Lung (tissue), 11 donors: ENCODE measurements at regions not wholly inside any gene's neighbourhood (a gene's known extent, or its start where the extent isn't known, plus 50 kb on each side); places are given as distances from the start of the nearest gene placed in this dataset.

Experiments
- ATAC-seq: fragments of 200-7000 bp; cut with Tn5 transposase; one replicate; pipeline ENCODE4 v1.9.1; 2020; ENCODE audit warnings: moderate number of reproducible peaks; ENCODE audit not compliant: insufficient read depth, low FRiP score
- DNase-seq, 3 donors: peaks; one replicate each; pipeline ENCODE4 v3.0.0-alpha.2; 2013 to 2017
- H3K27ac ChIP-seq, 2 donors: one replicate each; pipeline ENCODE4 v1.5.1; 2013; ENCODE audit warnings: mild to moderate bottlenecking in 2 of 2, moderate library complexity in 2 of 2, control low read depth in 1 of 2, inconsistent platforms in 1 of 2, low read depth in 1 of 2, low read length in 1 of 2
- H3K27me3 ChIP-seq, 3 donors: one replicate each; pipeline ENCODE4 v1.5.1; 2013; ENCODE audit warnings: low read length in 2 of 3; ENCODE audit not compliant: control insufficient read depth in 3 of 3, insufficient read depth in 3 of 3
- H3K36me3 ChIP-seq, 4 donors: one replicate each; pipeline ENCODE4 v1.5.1; 2013; ENCODE audit warnings: low read length in 4 of 4, mild to moderate bottlenecking in 1 of 4, moderate library complexity in 1 of 4; ENCODE audit not compliant: control insufficient read depth in 4 of 4, insufficient read depth in 4 of 4
- H3K4me1 ChIP-seq, 5 donors: one replicate each; pipeline ENCODE4 v1.5.1; 2013; ENCODE audit warnings: low read length in 5 of 5, mild to moderate bottlenecking in 2 of 5, moderate library complexity in 1 of 5; ENCODE audit not compliant: control insufficient read depth in 5 of 5, insufficient read depth in 5 of 5
- H3K4me3 ChIP-seq: one replicate; pipeline ENCODE4 v1.5.1; 2013; ENCODE audit warnings: mild to moderate bottlenecking, control low read depth, moderate library complexity
- H3K9ac ChIP-seq, 2 donors: one replicate each; pipeline ENCODE4 v1.5.1; 2013; ENCODE audit warnings: low read length in 2 of 2, control low read depth in 1 of 2; ENCODE audit not compliant: insufficient read depth in 1 of 2
- H3K9me3 ChIP-seq, 4 donors: one replicate each; pipeline ENCODE4 v1.5.1; 2013; ENCODE audit warnings: low read length in 3 of 4, mild to moderate bottlenecking in 1 of 4, moderate library complexity in 1 of 4; ENCODE audit not compliant: control insufficient read depth in 4 of 4, insufficient read depth in 3 of 4
- CTCF ChIP-seq: IDR thresholded peaks from 2 replicates; pipeline ENCODE4 v1.5.1; 2012; ENCODE audit warnings: mild to moderate bottlenecking; ENCODE audit errors: control extremely low read depth, extremely low read depth
- WGBS, 2 donors: extraction: QIAGEN DNeasy Blood & Tissue Kit; methylation state at CpG; one replicate each; pipeline ENCODE4 v1.1.7; 2013; 5-methylcytosine and 5-hydroxymethylcytosine counted together
- donor health status: control.
- donor health status: control.
- donor health status: Bipolar disorder and iron deficiency.
- donor health status: healthy.
- donor health status: DM: yes; HTN: yes; CAD: no.

DNA sequence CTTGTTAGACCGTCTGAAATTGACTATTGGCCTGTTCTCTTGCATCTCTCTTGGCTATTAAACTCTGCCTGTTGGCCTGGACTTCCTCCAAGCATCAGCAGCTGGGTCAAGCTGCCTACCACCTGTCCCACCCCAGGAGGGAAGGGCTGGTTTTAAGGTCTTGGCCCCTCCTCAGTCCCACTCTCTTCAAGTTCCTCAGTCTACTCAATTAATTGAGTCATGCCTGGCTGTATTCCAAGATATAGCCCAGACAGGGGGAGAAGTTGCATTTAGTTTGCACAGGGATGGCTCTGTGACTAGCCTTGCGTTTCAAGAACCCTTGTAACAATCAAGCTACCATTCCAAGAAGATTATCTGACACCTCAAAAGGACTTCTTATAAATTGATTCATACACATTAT, 113.8 kb upstream of the GLI3 start:
- Histone ChIP-seq H3K4me1 (peaks cover 0 to 13% (median 4%) of the 10 kb centered on the region in 5 donors), H3K4me3 (no peak overlapping the region), H3K9me3 (no peaks in the 10 kb centered on the region), H3K27ac (no peak overlapping the region), H3K9ac (no peak overlapping the region), H3K27me3 (no peaks in the 10 kb centered on the region), H3K36me3 (no peaks in the 10 kb centered on the region)
- ATAC-seq, result no peak
- WGBS, 2 donors, result 63 to 90% methylated on average over 2 of the region's 2 CpGs
- peak; percentile 39 to 49 (median 40) for DNase-seq
- no peak for TF ChIP-seq CTCF

GRCh38 chr7:42348631-42349030, 111.6 kb upstream of the GLI3 start:
- H3K4me1 ChIP-seq, result peaks cover 0 to 13% (median 9%) of the 10 kb centered on the region in 5 donors
- H3K36me3 ChIP-seq, result no peaks in the 10 kb centered on the region
- TF ChIP-seq CTCF, result no peak
- H3K4me3 ChIP-seq, result no peak overlapping the region
- 69 to 71% methylated on average over 3 of the region's 3 CpGs for WGBS, 2 donors
- no peaks in the 10 kb centered on the region for H3K27me3 ChIP-seq
- no peak overlapping the region for H3K27ac ChIP-seq
- ATAC-seq (no peak), DNase-seq (no peak)
- no peak overlapping the region for H3K9ac ChIP-seq
- no peaks in the 10 kb centered on the region for H3K9me3 ChIP-seq

DNA sequence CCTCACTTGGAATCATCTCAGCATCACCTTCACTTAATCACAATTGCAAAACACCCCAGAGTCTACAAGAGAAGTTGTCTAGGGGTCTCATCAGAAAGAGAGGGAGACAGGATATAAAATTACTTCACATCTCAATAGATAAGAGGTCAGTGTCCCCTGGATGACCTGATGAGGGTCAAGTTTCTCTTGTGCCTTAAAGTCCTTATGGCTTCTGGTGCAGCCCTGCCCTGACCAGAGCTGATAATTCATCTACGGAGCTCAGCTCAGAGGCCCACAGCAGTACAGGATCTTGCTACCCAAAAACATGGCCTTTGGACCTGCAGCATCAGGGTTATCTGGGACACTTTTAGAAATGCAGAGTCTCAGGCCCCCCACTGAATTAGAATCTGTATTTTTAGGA, 111.1 kb upstream of the GLI3 start:
- TF ChIP-seq CTCF, result no peak
- Histone ChIP-seq H3K4me1 (peaks cover 0 to 13% (median 9%) of the 10 kb centered on the region in 5 donors), H3K27ac (no peak overlapping the region), H3K4me3 (no peak overlapping the region), H3K36me3 (no peaks in the 10 kb centered on the region), H3K9ac (no peak overlapping the region), H3K9me3 (no peaks in the 10 kb centered on the region), H3K27me3 (no peaks in the 10 kb centered on the region)
- DNase-seq (peak in 1 of 3 donors; percentile 38), ATAC-seq (no peak)
- 94 to 95% methylated on average over 1 of the region's 1 CpG for WGBS, 2 donors

DNA sequence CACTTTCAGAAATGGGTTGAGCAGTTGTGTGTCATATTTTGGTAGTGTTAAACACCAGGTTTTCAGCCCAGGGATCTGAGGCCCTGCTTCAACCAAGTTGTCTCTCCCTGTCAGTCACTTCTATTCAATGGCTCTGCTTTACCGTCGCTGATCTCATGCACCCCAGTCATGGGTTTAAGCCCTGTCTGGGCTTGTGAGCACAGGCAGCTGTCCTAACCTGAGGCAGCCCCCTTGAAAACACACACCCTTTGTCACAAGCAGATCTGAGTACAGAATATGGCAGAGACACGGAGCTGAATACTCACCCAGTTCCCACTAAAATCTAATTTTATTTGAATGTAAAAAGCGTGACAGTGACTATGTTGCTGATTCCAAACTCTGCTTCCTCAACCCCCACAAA, 110.6 kb upstream of the GLI3 start:
- TF ChIP-seq CTCF, result no peak
- Histone ChIP-seq H3K4me1 (peaks cover 0 to 18% (median 9%) of the 10 kb centered on the region in 5 donors), H3K27me3 (no peaks in the 10 kb centered on the region), H3K9ac (no peak overlapping the region), H3K27ac (no peak overlapping the region), H3K36me3 (no peaks in the 10 kb centered on the region), H3K4me3 (no peak overlapping the region), H3K9me3 (no peaks in the 10 kb centered on the region)
- WGBS, 2 donors, result 88% methylated on average over 4 of the region's 4 CpGs
- DNase-seq (no peak), ATAC-seq (no peak)
